ENCODE measurements at regions not wholly inside any gene's neighbourhood (a gene's known extent, or its start where the extent isn't known, plus 50 kb on each side); places are given as distances from the start of the nearest gene placed in this dataset.
A peak's percentile ranks its signal among the peaks of the same experiment; 100 is the strongest.
"Not testable (repeated sequence)": the region's sequence is repeated elsewhere in the genome, so short reads cannot be mapped to it uniquely, and the experiment has no call there.

GRCh38 chr6:26924206-26924605 lies 264.7 kb upstream of the ZNF322 start:
- not testable (repeated sequence) for H3K4me2 ChIP-seq (ENCODE audit: insufficient read depth, low read length); H4K20me1 ChIP-seq (ENCODE audit: insufficient read depth, low read length); H3K27ac ChIP-seq (ENCODE audit: low read depth, low read length); H3K9me3 ChIP-seq (ENCODE audit: low read depth, low read length); H3K79me2 ChIP-seq (ENCODE audit: insufficient read depth, low read length); H2AFZ ChIP-seq (ENCODE audit: low read length); DNase-seq (ENCODE audit: insufficient read length, low spot score, missing footprints); H3K36me3 ChIP-seq (ENCODE audit: insufficient read depth, low read length); H3K4me1 ChIP-seq (ENCODE audit: insufficient read depth, low read length); H3K4me3 ChIP-seq (ENCODE audit: insufficient read depth, low read length); H3K27me3 ChIP-seq (ENCODE audit: insufficient read depth, low read length)

GRCh38 chr6:26928190-26928589 lies 268.6 kb upstream of the ZNF322 start:
- DNase-seq (ENCODE audit: insufficient read length, low spot score, missing footprints); H4K20me1 ChIP-seq (ENCODE audit: insufficient read depth, low read length); H3K4me3 ChIP-seq (ENCODE audit: insufficient read depth, low read length); H2AFZ ChIP-seq (ENCODE audit: low read length); H3K4me2 ChIP-seq (ENCODE audit: insufficient read depth, low read length); H3K27ac ChIP-seq (ENCODE audit: low read depth, low read length); H3K4me1 ChIP-seq (ENCODE audit: insufficient read depth, low read length); H3K36me3 ChIP-seq (ENCODE audit: insufficient read depth, low read length); H3K27me3 ChIP-seq (ENCODE audit: insufficient read depth, low read length); H3K9me3 ChIP-seq (ENCODE audit: low read depth, low read length); H3K79me2 ChIP-seq (ENCODE audit: insufficient read depth, low read length): not testable (repeated sequence)

- H3K9me3 ChIP-seq (ENCODE audit: low read depth, low read length); H2AFZ ChIP-seq (ENCODE audit: low read length); H3K79me2 ChIP-seq (ENCODE audit: insufficient read depth, low read length); H4K20me1 ChIP-seq (ENCODE audit: insufficient read depth, low read length); H3K4me3 ChIP-seq (ENCODE audit: insufficient read depth, low read length); H3K4me2 ChIP-seq (ENCODE audit: insufficient read depth, low read length); H3K27ac ChIP-seq (ENCODE audit: low read depth, low read length); H3K27me3 ChIP-seq (ENCODE audit: insufficient read depth, low read length); H3K36me3 ChIP-seq (ENCODE audit: insufficient read depth, low read length); H3K4me1 ChIP-seq (ENCODE audit: insufficient read depth, low read length); DNase-seq (ENCODE audit: insufficient read length, low spot score, missing footprints): not testable (repeated sequence)
Observed at GRCh38 chr6:26937258-26937657, 277.7 kb upstream of the ZNF322 start.

GRCh38 chr6:26951211-26951610 lies 291.7 kb upstream of the ZNF322 start:
- H4K20me1 ChIP-seq (ENCODE audit: insufficient read depth, low read length); DNase-seq (ENCODE audit: insufficient read length, low spot score, missing footprints); H3K4me3 ChIP-seq (ENCODE audit: insufficient read depth, low read length); H3K4me2 ChIP-seq (ENCODE audit: insufficient read depth, low read length); H3K27me3 ChIP-seq (ENCODE audit: insufficient read depth, low read length); H2AFZ ChIP-seq (ENCODE audit: low read length); H3K36me3 ChIP-seq (ENCODE audit: insufficient read depth, low read length); H3K79me2 ChIP-seq (ENCODE audit: insufficient read depth, low read length); H3K9me3 ChIP-seq (ENCODE audit: low read depth, low read length); H3K4me1 ChIP-seq (ENCODE audit: insufficient read depth, low read length); H3K27ac ChIP-seq (ENCODE audit: low read depth, low read length): not testable (repeated sequence)

GRCh38 chr6:26956078-26956600 lies 291.4 kb upstream of the PRSS16 start:
- not testable (repeated sequence) for H4K20me1 ChIP-seq (ENCODE audit: insufficient read depth, low read length); H3K27me3 ChIP-seq (ENCODE audit: insufficient read depth, low read length); H3K4me1 ChIP-seq (ENCODE audit: insufficient read depth, low read length); H3K27ac ChIP-seq (ENCODE audit: low read depth, low read length); H2AFZ ChIP-seq (ENCODE audit: low read length); H3K9me3 ChIP-seq (ENCODE audit: low read depth, low read length); H3K36me3 ChIP-seq (ENCODE audit: insufficient read depth, low read length); DNase-seq (ENCODE audit: insufficient read length, low spot score, missing footprints); H3K79me2 ChIP-seq (ENCODE audit: insufficient read depth, low read length)
- Histone ChIP-seq H3K4me3 (ENCODE audit: insufficient read depth, low read length) (peak overlapping the region; percentile 61), H3K4me2 (ENCODE audit: insufficient read depth, low read length) (peak overlapping the region; percentile 32)

- not testable (repeated sequence) for DNase-seq (ENCODE audit: insufficient read length, low spot score, missing footprints); H3K36me3 ChIP-seq (ENCODE audit: insufficient read depth, low read length); H3K27ac ChIP-seq (ENCODE audit: low read depth, low read length); H3K27me3 ChIP-seq (ENCODE audit: insufficient read depth, low read length); H3K4me1 ChIP-seq (ENCODE audit: insufficient read depth, low read length); H3K9me3 ChIP-seq (ENCODE audit: low read depth, low read length); H4K20me1 ChIP-seq (ENCODE audit: insufficient read depth, low read length); H3K79me2 ChIP-seq (ENCODE audit: insufficient read depth, low read length); H2AFZ ChIP-seq (ENCODE audit: low read length)
- H3K4me2 ChIP-seq (ENCODE audit: insufficient read depth, low read length): peak overlapping the region; percentile 74
- TF ChIP-seq CTCF (IDR thresholded peaks at IDR 0.05; ENCODE audit: extremely low read depth, low read depth, low read length): peak; percentile 24
- H3K4me3 ChIP-seq (ENCODE audit: insufficient read depth, low read length): peak overlapping the region; percentile 64
Observed at GRCh38 chr6:26956601-26957184, 290.8 kb upstream of the PRSS16 start.

- Histone ChIP-seq H3K4me2 (ENCODE audit: insufficient read depth, low read length) (peak overlapping the region; percentile 74), H2AFZ (ENCODE audit: low read length) (peak overlapping the region; percentile 68), H3K4me3 (ENCODE audit: insufficient read depth, low read length) (peak overlapping the region; percentile 64)
- not testable (repeated sequence) for H3K9me3 ChIP-seq (ENCODE audit: low read depth, low read length); H3K27me3 ChIP-seq (ENCODE audit: insufficient read depth, low read length); H3K36me3 ChIP-seq (ENCODE audit: insufficient read depth, low read length); H3K79me2 ChIP-seq (ENCODE audit: insufficient read depth, low read length); H4K20me1 ChIP-seq (ENCODE audit: insufficient read depth, low read length); DNase-seq (ENCODE audit: insufficient read length, low spot score, missing footprints); H3K4me1 ChIP-seq (ENCODE audit: insufficient read depth, low read length); H3K27ac ChIP-seq (ENCODE audit: low read depth, low read length)
Observed at GRCh38 chr6:26957399-26958127, 289.9 kb upstream of the PRSS16 start.

- H3K4me1 ChIP-seq (ENCODE audit: insufficient read depth, low read length); H2AFZ ChIP-seq (ENCODE audit: low read length); H4K20me1 ChIP-seq (ENCODE audit: insufficient read depth, low read length); H3K36me3 ChIP-seq (ENCODE audit: insufficient read depth, low read length); H3K4me2 ChIP-seq (ENCODE audit: insufficient read depth, low read length); DNase-seq (ENCODE audit: insufficient read length, low spot score, missing footprints); H3K4me3 ChIP-seq (ENCODE audit: insufficient read depth, low read length); H3K9me3 ChIP-seq (ENCODE audit: low read depth, low read length); H3K27ac ChIP-seq (ENCODE audit: low read depth, low read length); H3K79me2 ChIP-seq (ENCODE audit: insufficient read depth, low read length); H3K27me3 ChIP-seq (ENCODE audit: insufficient read depth, low read length): not testable (repeated sequence)
Observed at GRCh38 chr6:26961236-26961635, 286.3 kb upstream of the PRSS16 start.

Measured in osteoblast (primary cell).